ENCODE measurements at regions not wholly inside any gene's neighbourhood (a gene's known extent, or its start where the extent isn't known, plus 50 kb on each side); places are given as distances from the start of the nearest gene placed in this dataset.

GRCh38 chr2:64323197-64323596 lies 130.8 kb upstream of the LGALSL start:
- no peak for TF ChIP-seq CTCF (IDR thresholded peaks at IDR 0.05; ENCODE audit: poor library complexity)
- no peak for TF ChIP-seq EZH2phosphoT487 (IDR thresholded peaks at IDR 0.05; ENCODE audit: low read depth, severe bottlenecking, unreplicated experiment)
